Urothelium cell line (cell line): ENCODE measurements at regions not wholly inside any gene's neighbourhood (a gene's known extent, or its start where the extent isn't known, plus 50 kb on each side); places are given as distances from the start of the nearest gene placed in this dataset.
"Not testable (repeated sequence)": the region's sequence is repeated elsewhere in the genome, so short reads cannot be mapped to it uniquely, and the experiment has no call there.

ENCODE experiments used
- DNase-seq: peaks from one replicate; pipeline ENCODE4 v3.0.0; 2011; ENCODE audit warnings: low spot score, mixed read lengths
- FAIRE-seq: peaks from 2 replicates; lab custom pipeline; 2011; peaks lifted over from hg19 to GRCh38; lab: Jason Lieb, UNC

DNA sequence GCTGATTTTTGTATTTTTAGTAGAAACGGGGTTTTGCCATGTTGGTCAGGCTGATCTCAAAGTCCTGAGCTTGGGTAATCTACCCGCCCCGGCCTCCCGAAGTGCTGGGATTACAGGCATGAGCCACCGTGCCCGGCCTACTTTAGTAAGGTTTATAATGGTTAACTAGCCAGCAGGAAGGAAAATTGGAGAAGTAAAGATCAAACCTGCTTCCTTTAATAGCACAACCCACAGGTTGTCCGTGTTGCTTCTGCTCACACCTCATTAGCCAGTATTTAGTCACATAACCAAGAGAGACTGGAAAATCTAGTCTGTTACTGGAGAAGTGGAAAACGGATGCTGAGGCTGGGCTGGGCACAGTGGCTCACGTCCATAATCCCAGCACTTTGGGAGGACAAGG lies 51.9 kb upstream of the TBL1XR1 start:
- FAIRE-seq: no peak
- DNase-seq: no peak

DNA sequence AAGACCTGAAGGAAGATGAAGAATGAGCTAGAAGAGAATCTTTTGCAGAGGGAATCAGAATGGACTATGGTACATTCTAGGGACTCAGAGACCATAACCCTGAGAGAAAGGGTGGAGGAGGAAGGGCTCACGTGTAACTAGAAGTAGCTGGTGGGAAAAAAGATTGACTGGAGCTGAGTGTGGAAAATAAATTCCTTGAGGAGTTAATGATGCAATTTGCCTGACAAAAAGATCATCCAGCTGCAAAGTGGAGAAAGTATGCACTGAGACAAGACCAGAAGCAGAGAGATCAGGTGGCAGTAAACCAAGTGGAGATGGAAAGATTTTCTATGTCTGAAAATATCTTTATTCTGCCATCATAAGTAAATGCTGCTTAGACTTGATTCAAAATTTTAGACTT lies 52.9 kb upstream of the TBL1XR1 start:
- DNase-seq: no peak
- no peak for FAIRE-seq

DNA sequence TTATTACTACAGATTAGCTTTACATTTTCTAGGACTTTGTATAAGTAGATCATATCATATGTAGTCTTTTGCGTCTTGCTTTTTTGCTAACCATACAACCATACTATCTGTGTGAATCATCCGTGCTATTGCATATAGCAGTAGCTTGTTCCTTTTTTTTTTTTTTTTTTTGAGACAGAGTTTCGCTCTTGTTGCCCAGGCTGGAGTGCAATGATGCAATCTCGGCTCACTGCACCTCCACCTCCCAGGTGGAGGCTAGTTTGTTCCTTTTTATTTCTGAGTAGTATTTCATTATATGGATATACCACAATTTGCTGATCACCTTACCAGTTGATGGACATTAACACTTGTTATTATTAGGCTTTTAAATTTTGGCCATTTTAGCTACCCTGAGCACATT lies 54.5 kb upstream of the TBL1XR1 start:
- FAIRE-seq (no peak), DNase-seq (no peak)

DNA sequence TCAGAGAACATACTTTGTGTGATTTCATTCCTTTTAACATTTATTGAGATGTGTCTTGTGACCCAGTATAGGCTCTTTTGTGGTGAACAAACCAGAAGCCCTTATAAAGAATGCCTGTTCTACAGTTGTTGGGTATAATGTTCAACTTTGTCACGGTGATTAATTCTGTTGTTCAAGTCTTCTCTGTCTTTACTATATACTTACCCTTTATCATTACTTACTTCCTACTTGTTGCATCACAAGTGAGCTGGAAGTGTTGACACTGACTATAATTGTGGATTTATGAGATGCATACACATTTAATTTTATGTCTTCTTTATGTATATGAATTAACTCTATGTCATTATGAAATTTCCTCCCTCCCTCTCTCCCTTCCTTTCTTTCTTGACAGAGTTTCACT lies 59.7 kb upstream of the TBL1XR1 start:
- no peak for FAIRE-seq
- no peak for DNase-seq

DNA sequence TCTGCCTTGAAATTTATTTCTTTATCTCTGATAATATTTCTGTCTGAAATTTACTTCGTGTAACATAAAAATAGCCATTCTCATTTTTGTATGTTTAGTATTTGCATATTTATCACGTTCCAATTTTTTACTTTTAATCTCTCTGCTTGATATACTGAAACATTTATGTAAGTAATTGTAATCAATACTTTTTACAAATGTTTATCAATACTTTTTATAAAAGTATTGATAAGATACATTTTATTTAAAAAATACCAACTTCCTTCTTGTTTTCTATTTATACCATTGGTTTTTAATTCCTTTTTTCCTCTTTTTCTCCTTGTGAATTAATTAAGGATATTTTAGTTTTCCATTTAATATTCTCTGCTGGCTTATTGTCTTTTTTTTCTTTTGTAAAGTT lies 60.3 kb upstream of the TBL1XR1 start:
- FAIRE-seq: no peak
- no peak for DNase-seq

DNA sequence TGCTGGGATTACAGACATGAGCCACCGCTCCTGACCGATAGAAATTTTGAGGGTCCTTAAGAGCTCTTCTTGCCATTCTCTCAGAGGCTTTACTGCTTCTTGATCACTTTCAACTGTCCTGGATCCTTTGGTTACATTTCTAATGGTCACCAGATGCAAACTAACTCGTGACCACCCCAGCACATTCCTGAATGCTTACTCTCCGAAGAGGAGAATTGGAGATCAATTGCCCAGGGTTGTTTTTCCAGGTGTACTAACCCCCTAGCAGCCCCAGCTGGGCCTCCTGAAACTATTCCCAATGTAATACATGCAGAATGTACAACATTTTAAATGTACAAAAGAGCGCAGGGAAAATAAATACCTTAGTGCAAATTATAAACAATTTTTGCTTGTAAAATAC lies 65.1 kb upstream of the TBL1XR1 start:
- DNase-seq (peak; percentile 25), FAIRE-seq (no peak)

DNA sequence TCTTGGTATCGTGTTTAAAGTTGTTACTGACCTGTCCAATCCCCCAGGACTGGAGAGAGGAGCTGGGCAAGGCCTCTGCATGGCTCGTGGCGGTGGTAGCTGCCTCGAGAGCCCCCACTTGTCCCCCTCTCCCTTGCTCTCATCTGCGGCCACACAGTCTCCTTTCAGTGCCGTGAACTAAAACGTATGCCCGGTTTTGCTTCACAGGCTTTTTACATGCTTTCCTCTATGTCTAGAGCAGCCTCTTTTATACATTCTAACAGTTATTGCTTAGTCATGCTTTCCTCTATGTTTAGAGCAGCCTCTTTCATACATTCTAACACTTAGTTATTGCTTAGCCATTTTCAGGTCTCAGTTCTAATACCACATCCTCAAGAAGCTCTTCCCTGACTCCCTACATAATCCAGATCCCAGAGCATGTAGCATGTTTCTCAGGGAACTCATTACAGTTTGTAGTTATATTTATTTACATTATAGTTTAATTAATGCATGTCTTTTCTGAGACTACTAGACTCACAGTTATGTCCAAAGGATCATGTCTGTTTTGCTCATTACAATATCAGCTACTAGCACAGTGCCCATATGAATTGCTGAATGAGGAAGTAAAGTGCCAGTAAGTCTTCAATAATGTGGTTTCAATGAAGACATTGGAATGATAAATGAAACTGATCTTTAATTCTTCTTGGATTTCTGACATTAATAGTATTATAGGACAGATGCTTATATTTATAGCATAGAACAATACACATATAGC lies 66.5 kb upstream of the TBL1XR1 start:
- no peak for FAIRE-seq
- DNase-seq: no peak

DNA sequence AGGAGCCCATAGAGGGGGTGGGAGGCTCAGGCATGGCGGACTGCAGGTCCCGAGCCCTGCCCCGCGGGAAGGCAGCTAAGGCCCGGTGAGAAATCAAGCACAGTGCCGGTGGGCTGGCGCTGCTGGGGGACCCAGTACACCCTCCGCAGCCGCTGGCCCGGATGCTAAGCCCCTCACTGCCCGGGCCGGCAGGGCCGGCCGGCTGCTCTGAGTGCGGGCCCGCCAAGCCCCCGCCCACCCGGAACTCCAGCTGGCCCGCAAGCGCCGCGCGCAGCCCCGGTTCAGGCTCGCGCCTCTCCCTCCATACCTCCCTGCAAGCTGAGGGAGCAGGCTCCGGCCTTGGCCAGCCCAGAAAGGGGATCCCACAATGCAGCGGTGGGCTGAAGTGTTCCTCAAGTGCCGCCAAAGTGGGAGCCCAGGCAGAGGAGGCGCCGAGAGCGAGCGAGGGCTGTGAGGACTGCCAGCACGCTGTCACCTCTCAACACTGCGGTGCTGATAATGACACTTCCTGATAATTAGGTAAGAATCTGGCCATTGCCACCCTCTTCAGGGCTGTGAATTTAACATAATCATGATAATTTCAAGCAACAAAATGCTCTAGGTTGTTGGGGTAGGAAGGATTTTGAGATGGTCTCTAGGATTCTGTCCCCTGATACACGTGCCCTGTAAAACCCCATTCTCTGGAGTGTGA lies 74.7 kb upstream of the TBL1XR1 start:
- DNase-seq, FAIRE-seq: not testable (repeated sequence)

DNA sequence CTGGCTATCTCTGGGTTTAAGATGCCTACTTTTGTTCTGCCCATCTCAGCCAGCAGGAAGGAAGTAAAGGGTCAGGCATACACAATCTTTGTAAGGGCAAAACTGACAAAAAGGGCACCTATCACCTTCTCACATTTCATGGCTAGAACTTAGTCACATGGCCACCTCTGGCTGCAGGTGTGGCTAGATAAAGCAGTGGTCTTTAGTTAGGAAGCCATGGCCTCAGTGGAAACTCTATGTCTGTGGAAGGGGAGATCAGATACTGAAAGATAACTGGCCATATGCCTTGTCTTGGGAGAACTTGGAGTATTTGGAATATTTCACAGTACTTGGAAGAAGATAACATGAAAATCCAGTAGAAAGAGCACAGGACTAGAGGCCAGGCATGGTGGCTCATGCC lies 80.7 kb upstream of the TBL1XR1 start:
- DNase-seq: no peak
- FAIRE-seq: no peak

DNA sequence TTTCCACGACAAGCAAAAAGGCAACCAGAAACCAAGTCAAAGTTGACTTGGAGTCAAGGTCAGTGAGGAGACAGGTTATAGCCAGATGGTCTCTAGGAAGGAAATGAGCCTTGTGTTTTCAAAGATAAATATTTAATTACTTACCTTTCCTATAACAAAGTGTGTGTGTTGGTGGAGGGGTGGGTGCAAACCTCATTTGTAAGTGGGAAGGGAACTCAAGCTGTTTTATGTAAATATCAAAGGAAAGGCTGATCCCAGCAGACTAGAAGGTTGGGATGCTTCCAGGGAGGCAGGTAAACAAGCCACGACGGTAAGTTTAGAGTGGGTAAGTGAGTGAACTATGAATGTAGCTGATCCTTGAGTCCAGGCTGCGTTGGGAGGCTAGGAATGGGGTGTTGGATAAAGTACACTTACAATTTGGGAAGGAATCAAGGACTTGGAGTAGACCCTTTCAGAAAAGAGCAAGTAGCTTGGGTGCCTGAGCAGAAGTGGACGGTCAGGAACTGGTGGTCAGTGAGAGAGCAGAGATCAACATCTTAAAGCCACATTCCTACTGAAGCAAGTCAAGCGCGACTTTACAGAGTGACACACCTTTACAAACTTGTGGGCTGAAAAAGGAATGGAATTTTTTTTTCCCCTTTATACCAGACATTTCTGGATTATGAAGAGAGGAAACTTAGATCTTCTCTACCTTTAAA lies 82.0 kb upstream of the TBL1XR1 start:
- DNase-seq: no peak
- FAIRE-seq: no peak

DNA sequence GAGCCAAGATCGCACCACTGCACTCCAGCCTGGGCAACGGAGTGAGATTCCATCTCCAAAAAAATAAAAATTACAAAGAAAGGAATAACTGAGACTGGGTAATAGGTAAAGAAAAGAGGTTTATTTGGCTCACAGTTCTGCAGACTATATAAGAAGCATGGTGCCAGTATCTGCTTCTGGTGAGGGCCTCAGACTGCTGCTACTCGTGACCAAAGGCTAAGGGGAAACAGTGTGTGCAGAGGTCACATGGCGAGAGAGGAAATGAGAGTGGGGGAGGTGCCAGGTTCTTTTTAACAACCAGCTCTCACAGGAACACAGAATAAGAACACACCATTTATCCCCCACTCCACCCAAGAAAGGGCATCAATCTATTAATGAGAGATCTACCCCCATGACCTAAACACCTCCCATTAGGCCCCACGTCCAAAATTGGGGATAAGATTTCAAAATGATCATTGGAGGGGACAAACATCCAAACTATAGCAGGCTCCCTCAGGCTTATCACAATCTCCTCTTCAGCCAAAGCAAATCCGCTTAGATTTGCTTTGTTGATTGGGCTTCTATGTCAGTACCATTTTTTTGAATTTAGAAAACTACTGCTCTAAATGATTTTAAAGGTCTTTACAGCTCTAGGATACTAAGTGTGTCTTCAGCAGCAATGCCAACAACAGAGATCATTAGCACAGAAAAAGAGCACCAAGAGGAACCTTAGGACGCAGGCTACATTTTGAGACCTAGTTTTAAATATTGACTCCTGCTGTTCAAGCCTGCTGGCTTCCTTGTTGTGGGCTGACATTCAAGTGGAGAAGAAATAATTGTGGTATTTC lies 84.2 kb upstream of the TBL1XR1 start:
- no peak for DNase-seq
- FAIRE-seq: no peak

DNA sequence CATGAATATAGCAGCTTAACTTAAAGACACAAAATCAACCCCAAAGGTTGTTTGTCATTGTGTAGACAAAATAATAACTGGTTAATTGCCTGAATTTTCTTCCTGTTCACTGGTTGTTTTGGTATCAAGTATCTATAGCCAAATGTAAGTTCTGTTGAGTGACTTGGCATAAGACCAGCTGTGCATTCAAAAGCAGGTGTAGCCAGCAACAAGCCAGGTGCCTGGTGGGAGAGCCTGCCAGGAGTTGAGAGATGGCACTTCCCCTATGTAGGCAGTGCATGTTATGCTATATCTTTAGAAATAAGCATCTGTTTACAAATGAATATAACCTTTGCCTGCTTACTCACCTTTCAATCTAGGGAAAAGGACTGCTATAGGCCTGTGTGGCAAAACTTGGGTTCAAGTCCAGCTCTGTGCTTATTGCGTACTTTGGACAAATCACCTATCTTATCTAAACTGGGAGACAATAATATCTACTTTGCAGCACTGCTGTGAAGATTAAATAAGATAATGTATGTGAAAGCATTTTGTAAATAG lies 84.9 kb upstream of the TBL1XR1 start:
- DNase-seq: no peak
- no peak for FAIRE-seq

DNA sequence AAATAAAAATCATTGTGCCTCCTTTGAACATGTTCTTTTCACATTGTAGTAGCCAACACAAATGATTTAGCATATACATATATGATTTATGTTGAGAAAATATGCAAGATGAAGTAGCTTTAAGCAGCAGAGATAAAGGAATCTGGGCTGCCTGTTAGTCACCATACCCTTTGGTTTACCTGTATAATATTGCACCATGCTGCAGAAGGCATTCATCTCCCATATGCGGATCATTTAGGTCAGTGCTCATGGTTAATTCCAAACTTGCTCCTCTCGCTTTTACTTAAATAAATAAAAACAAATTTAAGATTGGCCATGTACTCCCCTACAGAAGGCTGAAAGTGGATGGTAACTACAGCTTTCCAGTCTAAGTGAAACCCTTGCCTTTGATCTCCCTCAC lies 86.7 kb upstream of the TBL1XR1 start:
- FAIRE-seq (no peak), DNase-seq (no peak)

DNA sequence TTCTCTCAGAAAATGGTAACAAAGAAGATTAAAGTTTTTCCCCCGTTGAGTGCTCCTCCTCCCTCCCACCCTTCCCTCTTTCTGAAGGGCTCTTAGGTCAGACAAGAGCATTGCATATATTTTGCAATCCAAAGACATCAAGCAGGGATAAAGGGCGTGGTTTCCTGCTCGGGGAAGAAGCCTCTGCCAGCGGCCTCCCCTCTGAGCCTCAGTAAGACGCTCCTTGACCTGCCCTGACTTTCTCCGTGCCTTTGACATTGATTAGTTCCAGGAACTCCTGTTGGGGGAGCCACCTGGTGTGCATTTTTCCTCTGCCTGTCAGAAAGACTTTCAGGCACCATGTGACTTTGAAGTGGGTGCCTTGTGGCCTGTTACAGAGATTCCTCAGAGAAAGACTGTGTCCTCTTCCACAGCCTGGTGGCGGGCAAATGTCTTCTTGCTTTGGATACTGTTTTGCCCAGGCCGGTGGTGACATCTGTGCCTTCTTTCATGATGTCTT lies 87.2 kb upstream of the TBL1XR1 start:
- DNase-seq (peak; percentile 20), FAIRE-seq (no peak)

DNA sequence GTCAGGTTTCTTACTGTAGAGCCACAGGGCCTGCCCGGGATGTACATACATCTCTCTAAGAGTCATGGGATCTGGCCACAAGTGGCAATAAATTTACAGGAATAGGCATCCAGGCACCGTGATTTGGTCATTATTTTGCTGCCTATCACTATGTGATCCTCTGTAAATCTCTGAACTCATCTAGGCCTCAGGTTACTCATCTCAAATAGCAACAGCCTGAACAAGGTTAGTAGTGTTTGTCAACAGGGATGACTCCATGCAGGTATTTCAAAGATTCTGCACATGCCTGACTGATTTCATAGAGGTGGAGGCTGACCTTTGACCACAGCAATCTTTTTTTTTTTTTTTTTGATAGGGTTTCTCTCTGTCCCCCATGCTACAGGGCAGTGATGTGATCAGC lies 88.8 kb upstream of the TBL1XR1 start:
- FAIRE-seq (no peak), DNase-seq (peak; percentile 27)

DNA sequence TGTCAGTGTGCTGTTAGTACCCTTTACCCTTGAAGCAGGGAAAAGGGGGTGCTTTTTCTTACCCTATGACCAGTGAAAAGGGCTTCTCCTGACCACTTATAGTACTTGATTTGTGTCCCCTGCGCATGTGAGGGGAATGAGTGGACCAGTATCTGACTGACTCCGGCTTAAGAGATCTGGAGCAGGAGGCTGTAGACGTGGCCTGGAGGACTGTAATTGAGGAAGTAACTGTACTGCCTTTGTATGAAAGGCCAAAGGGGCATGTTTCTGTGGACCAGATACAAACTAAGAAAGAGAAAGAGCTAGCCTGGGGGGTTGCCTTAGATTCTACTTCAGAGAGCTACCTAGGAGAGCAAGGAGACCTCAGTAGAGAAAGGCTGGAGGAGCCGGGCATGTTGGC lies 89.9 kb upstream of the TBL1XR1 start:
- DNase-seq (no peak), FAIRE-seq (no peak)

DNA sequence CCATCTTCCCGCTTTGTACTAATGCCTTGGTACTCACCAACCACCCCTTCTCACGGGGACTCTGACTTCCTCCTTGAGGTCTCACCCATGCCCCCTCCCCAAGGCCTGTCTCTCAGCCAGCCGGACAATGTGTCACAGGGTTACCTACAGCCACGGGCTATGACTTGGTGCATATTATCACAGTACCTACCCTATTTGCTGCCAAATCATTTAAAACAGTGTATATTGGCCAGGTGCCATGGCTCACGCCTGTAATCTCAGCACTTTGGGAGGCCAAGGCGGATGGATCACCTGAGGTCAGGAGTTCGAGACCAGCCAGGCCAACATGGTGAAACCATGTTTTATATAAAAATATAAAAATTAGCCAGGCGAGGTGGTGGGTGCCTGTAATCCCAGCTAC lies 93.4 kb upstream of the TBL1XR1 start:
- FAIRE-seq: no peak

DNA sequence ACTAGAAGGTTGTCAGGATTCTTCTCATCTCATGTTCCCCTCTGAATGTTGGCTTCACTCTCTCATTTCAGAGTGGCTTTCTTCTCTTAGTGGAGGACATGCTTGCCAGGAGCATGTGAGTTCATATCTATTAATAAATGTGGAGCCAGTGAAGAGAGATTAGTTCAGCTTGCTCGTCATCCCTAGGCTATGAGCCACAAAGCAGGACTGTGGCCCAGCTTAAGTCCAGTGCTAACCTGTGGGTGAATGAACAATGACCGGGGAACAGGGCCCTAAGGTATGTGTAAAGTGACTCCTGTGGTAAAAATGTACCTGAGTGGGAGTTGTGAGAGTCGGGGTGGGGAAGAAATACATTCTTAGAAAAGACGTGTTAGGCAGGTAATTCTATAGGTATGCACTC lies 96.9 kb upstream of the TBL1XR1 start:
- DNase-seq: no peak

More for the DNA sequence above, 93.4 kb upstream of the TBL1XR1 start:
- DNase-seq: no peak

DNA sequence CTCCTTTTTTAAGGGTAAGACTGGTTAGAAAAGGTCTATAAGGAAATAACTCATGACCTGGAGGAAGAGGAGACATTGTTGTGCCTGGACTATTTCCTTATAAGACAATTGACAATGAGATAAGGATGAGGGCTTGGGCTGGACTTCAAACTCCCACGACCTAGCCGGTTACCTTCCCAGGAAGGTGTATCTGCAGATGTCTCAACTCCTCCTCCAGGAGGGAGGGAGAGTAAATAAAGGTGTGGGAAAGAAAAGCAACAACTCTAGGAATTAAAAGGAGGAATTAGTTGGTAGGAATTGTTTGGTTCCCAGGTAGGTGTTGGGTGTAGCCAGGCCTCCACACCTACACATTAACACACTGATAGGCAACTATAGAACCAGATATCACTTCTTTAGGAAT lies 97.8 kb upstream of the TBL1XR1 start:
- FAIRE-seq (no peak), DNase-seq (no peak)

More for the DNA sequence above, 96.9 kb upstream of the TBL1XR1 start:
- no peak for FAIRE-seq

DNA sequence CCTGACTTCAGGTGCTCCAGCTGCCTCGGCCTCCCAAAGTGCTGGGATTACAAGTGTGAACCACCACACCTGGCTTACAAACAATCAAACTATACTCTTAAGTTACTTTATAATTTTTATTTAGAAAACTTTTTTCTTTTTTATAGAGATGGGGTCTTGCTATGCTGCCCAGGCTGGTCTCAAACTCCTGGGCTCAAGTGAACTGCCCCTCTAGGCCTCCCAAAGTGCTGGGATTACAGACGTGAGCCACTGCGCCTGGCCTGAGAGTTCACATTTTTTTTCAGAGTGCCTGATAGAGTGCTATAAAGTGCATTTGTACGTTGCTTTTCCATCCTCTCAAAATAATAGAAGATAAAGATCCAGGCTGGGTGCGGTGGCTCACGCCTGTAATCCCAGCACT lies 102.0 kb upstream of the TBL1XR1 start:
- DNase-seq (no peak), FAIRE-seq (no peak)
